ENCODE measurements at regions not wholly inside any gene's neighbourhood (a gene's known extent, or its start where the extent isn't known, plus 50 kb on each side); places are given as distances from the start of the nearest gene placed in this dataset.
"Not testable (repeated sequence)": the region's sequence is repeated elsewhere in the genome, so short reads cannot be mapped to it uniquely, and the experiment has no call there.

DNA sequence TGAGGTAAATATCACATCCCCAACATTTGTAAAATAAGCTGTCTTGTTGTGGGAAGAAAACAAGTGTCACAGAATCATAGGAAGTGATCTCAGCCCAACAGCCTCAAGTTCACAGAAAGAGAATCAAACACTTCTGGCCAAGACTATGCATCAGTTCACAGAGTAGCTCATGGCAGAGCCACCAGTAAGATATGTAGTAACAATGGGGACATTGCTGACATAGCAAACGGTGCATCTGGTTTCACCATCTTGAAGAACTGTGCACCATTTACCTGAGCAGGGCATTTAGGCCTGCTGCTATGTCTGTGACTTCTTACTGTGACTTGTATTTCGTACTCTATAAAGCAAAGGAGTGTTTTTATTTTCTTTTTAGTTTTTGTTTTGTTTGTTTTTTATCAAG lies 585.3 kb upstream of the FAT3 start:
- ATAC-seq = no peak
- intact Hi-C loops (cut with DNase I) = no loop called here
- no peak for DNase-seq

DNA sequence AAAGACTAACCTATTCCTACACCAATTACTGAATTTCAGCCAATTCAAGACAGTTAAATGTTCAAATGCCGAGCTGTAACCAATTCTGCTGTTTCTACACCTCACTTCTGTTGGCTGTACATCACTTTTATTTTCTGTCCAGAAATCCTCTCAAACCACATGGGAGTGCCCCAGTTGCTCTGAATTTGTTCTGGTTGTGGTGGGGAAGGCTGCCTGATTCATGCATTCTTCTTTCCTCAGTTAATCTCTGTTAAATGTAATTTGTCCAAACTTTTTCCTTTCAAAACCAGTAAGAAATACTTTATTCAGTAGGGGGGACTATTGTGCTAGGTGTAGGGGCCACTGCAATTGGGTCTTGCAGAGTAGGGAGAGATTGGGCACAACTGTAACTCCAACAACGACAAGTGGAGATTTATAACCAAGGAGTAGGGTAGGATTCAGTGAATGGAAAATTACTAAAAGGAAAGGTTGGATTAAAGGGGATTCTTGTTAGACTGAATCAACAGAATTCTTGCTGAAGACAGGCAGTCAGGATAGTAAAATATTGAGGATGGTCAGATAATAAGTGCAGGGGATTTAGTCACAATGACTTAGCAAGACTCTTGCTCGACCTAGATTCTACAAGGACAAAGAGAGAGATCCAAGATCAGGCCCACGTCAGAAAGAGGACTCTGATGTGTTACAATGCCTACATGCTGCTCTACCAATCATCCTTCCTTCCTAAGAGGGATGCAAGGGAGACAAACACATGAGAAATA lies 593.5 kb upstream of the FAT3 start:
- DNase-seq (no peak), ATAC-seq (no peak)
- intact Hi-C loops (cut with DNase I) = no loop called here

DNA sequence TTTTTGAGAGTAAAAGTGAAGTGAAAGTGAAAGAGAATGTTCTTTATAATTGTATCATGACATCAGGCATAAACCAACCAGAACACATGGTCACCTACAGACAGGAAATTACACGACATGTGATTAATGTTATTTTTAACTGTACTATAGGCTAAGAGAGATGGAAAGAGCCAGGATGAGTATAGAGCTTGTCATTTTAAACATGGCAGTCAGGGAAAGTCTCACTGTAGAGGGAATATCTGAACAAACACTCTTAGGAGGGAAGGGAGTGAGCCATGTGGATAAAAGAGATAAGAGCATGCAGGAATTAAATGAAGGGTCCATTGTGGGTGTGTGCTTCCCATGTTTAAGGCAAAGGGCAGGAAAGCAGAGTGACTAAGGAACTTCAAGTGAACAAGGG lies 599.1 kb upstream of the FAT3 start:
- intact Hi-C loops (cut with DNase I) = no loop called here
- DNase-seq = no peak
- no peak for ATAC-seq

DNA sequence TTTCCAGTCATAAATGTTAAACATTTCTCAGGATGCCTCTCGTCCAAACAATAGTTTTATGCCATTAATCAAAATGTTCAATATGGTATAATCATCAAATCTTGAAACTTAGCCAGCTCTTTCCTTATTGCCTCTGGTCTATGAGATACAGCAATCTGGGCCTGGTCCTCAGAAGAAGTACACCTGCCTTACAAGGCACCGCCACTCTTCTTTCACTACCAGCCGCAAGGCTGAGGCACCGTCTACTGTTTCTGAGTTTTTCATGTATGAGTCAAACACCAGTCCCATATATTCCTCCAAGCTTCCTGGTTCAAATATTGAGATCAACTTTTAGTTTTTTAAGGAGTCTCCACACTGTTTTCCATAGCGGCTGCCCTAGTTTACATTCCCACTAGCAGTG lies 600.6 kb upstream of the FAT3 start:
- ATAC-seq (no peak), DNase-seq (no peak)
- intact Hi-C loops (cut with DNase I) = no loop called here

DNA sequence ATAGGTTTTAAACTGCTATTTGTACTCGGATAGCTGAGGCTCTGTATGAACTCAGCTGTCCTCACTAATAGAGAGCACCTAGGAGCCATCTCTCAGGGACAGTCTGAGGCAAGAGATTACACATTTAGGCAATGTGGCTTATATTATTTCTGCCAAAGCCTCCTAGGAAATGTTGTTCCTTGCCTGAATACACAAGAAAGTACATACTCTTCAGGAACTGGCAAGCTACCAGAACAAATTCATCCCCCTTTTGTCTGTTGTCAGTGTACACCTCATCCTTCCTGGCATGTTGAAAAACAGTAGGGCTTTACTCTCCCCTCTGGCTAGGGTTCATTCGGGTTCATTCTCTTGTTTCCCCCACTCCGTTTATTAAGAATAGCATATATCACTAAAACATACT lies 615.9 kb upstream of the FAT3 start:
- DNase-seq = no peak
- no peak for ATAC-seq
- intact Hi-C loops (cut with DNase I) = no loop called here

DNA sequence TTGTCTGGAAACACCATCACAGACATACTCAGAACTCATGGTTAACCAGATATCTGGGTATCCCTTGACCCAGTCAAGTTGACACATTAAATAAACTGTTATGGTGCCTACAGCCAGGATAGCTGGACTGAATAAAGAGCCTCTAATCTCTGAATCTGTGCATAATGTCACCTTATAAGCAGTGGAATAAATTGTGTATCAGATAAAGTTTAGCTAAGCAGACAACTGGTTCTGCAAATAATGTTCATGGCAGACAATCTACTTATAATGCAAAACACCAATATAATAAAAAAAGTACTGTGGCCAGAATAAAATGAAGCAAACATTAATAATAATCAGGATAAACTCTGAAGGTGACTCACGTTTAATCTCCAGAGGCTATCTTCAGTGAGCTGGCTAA lies 628.5 kb upstream of the FAT3 start:
- ATAC-seq (no peak), DNase-seq (no peak)
- intact Hi-C loops (cut with DNase I) = no loop called here

DNA sequence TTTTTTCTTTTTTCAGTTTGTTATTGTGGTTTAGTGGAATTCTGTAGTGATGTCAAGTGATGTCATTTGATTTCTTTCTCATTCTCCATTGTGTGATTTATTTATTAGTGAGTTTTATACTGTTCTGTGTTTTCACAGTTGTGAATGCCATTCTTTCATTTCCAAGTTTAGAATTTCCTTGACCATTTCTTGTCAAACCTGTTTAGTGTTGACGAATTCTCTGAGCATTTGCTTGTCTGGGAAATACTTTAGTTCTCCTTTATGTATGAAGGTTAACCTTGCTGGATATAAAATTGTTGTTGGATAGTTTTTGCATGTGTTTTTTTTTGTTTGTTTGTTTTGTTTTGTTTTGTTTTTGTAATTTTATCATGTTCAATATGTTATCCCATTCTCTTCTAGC lies 633.6 kb upstream of the FAT3 start:
- intact Hi-C loops (cut with DNase I) = no loop called here
- ATAC-seq (no peak), DNase-seq (no peak)

DNA sequence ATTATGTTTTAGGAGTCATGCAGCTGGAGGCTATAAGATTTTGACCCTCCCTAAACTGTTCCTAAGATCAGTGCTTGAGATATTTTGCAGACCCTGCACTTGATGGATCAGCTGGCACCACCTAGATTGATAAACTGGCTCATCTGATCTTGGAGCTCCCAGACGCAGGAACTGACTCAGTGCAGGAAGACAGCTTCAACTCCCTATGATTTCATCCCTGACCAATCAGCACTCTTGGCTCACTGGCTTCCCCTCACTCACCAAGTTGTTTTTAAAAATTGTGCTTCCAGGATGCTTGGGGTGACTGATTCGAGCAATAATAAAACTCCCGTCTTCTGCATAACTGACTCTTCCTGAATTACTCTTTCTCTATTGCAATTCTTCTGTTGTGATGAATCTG lies 637.5 kb upstream of the FAT3 start:
- no peak for DNase-seq
- no peak for ATAC-seq
- intact Hi-C loops (cut with DNase I) = no loop called here

DNA sequence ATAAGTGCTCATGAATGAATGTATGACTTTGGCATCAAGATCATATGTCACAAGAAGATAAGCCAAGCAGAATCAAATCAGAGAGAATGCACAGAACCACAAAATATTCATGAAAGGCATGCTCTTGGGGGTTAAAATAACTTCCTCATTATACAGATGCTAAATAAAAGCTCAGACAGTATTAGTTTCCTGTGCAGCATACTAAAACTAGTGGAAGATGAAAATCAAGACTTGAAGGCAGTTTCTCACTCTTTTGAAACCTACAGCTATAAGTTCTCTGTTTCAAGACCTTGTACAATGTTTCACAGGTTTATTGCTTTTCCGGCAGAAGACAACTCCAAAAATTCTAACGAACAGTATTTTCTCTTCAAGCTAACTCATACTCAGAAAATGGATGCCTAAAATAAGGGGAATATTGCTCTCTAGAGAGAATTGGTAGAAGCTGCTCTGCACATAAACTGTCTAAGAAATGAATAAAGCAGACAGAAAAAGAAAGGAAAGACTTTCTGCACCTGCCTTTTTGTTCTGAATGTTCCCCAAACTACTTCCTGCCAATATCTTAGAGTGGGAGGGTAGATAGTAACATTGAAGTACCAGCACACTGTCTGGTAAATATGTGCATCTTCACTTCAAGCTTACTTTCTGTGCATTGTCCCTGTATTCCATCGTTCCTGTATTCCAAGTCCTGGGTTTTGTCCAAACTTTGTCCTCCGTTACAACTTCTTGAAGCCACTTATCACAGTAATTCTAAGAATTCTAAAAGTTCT lies 639.4 kb upstream of the FAT3 start:
- intact Hi-C loops (cut with DNase I) = no loop called here
- DNase-seq (no peak), ATAC-seq (no peak)

DNA sequence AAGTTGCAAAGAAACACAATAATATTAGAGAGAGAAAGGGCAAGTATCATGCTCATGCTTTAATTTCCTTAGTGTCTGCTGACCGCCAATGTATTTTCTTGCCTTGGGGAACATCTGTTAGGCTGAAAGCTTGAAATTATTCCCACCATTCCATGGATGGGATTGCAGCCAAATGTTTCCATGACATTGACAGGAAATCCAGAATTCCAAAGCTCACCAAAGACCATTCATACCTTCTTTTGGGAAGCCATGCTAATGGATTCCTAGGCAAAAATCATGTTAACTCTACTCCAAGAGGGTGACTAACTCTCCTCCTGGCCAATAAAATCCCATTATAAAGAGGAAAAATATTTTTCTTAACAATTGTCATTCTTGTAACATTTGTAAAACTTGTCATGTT lies 661.4 kb upstream of the FAT3 start:
- DNase-seq (no peak), ATAC-seq (no peak)
- intact Hi-C loops (cut with DNase I) = no loop called here

DNA sequence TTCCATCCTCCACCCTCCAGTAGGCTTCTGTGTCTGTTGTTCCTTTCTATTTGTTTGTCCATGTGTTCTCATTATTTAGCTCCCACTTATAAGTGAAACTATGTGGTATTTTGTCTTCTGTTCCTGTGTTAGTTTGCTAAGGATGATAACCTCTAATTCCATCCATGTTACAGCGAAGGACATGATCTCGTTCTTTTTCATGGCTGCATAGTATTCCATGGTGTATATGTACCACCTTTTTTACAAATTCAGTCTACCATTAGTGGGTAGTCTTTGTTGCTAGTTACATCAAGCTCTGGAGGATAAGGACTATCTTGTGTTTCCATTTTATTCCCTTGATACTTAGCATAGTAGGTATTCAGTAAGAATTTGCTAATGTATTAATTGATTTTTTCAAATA lies 664.2 kb upstream of the FAT3 start:
- intact Hi-C loops (cut with DNase I) = no loop called here
- ATAC-seq = no peak
- DNase-seq = no peak

DNA sequence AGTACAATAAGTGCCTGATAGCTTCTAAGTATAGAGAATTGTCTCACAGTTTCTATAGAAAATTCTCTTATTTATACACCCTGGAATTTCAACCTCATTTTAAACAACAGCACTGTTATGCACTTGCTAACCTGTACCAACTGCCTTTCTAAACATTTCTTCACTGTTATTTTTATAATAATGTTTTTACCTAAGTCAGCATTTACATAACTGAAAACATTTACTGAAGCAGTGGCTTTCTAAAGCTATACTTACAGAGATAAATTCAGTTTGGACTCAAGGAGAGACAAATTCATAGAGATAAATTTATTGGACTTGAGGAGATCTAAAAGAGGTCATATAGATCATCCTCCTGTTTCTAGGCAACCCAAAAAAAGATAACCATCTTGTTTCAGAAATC lies 686.6 kb upstream of the FAT3 start:
- intact Hi-C loops (cut with DNase I) = no loop called here
- ATAC-seq = no peak
- no peak for DNase-seq

DNA sequence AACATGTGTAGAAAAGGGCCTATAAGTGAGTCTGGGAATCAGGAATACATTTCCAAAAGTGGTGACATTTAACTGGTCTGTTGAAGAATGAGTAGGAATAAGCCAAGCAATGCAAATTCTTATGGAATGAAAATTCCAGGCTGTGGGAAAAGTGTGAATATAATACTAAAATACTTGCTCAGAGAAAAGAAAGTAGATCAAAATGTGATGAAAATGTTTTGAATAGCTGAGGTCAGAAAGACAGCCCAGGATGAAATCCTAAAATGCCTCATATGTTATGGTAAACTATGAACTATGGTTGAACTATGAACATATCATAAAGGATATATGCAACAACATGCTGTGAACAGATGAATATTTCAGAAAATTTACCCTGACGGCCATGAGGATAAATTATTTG lies 688.3 kb upstream of the FAT3 start:
- ATAC-seq (no peak), DNase-seq (no peak)
- intact Hi-C loops (cut with DNase I) = no loop called here

DNA sequence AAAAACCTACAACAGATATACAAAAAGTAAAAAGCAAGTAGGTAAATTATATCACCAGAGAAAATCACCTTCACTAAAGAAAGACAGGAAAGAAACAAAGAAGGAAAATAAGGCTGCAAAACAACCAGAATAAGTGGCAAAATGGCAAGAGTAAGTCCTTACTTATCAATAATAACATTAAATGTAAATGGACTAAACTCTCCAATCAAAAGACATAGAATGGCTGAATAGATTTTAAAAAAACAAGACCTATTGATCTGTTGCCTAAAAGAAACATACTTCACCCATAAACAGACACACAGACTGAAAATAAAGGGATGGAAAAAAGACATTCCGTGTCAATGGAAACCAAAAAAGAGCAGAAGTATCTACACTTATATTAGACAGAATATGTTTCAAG lies 695.7 kb upstream of the FAT3 start:
- no peak for ATAC-seq
- intact Hi-C loops (cut with DNase I) = no loop called here
- no peak for DNase-seq

DNA sequence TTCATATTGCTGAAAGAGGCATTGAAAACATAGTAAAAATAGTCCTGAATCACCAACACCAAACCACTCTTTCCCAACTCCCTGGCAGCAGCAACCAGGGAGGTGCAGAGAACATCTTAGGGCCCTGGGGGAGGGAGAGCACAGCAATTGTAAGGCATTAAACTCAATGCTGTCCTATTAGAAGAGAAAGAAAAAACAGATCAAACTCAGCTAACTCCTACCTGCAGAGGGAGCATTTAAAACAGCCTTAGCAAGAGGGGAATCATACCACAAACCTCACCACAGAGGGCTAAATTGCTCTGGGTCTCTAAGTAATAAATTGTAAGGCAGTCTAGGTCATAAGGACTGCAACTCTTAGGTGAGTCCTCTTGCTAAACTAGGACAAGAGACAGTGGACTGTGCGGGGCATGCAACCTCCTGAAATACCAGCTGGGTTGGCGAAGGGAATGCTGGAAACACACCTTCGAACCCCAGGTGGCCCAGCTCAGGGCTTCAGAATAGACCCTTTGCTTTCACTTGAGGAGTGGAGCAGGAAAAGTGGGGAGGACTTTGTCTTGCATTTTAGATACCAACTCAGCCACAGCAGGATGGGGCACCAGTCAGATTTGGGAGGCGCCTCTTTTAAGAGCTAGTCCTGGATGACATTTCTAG lies 697.1 kb upstream of the FAT3 start:
- no peak for DNase-seq
- intact Hi-C loops (cut with DNase I) = no loop called here
- ATAC-seq = no peak

DNA sequence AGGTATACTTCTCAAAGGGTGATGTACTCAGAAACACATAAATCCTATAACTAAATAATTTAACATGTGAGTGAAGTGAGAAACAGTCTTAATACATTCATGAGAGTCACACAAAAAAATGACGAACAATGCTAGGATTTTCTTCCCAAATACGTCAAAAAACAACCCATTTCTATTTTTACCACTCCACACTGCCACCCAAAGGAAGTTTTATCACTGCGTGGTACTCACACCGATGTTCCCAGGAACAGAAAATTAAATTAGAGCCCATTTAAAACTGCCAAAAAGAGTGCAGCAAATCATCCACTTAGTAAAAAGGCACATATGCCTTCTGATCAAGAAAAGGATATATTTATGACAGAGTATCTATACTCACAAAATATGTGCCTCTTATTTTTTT lies 710.9 kb upstream of the FAT3 start:
- intact Hi-C loops (cut with DNase I) = loop anchor here in 1 of 2 donors (10.0 kb wide), 1 partner anchor 61 kb away; no protein-coding TSS in a partner anchor
- DNase-seq (no peak), ATAC-seq (no peak)

DNA sequence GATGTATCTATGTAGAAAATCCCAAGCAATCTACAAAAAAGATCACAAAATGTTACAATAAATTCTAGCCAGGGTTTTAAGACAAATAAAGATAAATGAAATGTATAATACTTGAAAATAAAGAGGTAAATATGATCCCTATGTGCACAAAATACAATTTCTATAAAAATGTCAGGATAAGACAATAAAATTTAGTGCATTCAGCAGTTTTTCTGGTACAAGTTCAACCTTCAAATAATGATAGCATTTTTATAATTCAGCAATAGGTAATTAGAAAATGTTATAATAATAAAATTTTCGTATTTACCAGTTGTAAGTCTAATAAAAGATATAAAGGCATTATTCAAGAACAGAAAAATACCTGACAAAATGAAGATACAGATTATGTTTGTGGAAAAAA lies 726.8 kb upstream of the FAT3 start:
- ATAC-seq (no peak), DNase-seq (no peak)
- intact Hi-C loops (cut with DNase I) = no loop called here

DNA sequence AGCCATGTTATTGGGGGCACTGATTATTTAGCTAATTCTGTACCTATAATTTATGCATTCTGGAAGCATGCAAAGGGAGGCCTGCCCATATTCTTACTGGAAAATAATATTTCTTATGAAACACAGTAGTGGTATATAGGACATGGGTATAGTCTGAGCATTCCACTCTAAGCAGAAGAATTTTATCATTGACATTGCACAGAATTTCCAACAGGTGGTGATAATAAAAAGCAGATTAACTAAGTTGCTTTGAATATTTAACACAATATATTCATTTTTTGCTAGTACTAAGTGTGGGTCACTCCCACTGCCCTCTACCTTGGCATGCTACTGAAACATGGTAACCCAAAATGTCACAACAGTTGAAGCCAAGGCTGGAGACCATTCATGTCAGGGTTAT lies 728.8 kb upstream of the FAT3 start:
- intact Hi-C loops (cut with DNase I) = no loop called here
- DNase-seq = no peak

DNA sequence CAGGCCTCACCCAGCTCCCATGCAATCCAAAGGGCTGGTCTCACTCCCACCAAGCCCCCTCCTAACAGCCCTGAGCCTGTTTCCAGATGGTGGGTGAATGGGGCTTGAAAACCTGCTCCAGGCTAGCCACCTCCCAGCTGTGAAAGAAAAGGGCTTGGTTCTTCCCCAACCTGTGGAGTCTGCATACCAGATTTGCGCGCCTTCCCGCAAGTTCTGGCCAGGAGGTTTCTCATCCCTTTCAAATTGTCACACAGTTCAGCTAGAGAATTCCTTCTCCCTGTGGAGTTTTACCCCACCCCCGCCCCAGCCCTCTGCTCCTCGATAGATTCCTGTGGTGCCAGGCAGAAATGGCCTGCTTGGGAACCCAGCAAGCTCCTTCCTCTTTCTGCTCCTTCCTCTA lies 734.6 kb upstream of the FAT3 start:
- ATAC-seq = no peak
- intact Hi-C loops (cut with DNase I) = no loop called here
- DNase-seq = no peak

More for the DNA sequence above, 728.8 kb upstream of the FAT3 start:
- no peak for ATAC-seq

DNA sequence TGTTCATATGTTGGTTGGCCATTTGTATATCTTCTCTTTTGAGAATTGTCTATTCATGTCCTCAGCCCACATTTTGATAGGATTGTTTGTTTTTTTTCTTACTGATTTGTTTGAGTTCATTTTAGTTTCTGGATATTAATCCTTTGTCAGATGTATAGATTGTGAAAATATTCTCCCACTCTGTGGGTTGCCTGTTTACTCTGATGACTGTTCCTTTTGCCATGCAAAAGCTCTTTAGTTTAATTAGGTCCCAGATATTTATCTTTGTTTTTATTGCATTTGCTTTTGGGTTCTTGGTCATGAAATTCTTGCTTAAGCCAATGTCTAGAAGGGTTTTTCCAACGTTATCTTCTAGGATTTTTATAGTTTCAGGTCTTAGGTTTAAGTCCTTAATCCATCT lies 740.7 kb upstream of the FAT3 start:
- intact Hi-C loops (cut with DNase I); DNase-seq; ATAC-seq: not testable (repeated sequence)

DNA sequence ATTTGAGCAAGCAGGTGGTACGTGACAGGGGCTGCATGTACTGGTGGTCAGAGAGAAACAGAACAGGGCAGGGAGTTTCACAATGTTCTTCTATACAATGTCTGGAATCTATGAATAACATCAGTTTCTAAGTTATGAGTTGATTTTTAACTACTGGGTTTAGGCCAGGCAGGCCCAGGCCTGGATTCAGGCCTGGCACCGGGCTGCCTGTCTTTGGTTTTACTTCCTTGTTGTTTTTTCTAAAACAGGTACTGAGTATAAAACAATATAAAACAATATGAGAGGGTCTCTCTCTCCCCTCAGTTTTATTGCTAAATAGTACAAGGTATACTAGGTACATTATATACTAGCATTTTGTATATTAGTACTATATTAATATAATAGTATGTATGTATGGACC lies 742.7 kb upstream of the FAT3 start:
- DNase-seq; ATAC-seq; intact Hi-C loops (cut with DNase I): not testable (repeated sequence)

Measured in left cardiac atrium (tissue), 4 donors.